ENCODE measurements at regions not wholly inside any gene's neighbourhood (a gene's known extent, or its start where the extent isn't known, plus 50 kb on each side); places are given as distances from the start of the nearest gene placed in this dataset.

- Histone ChIP-seq H3K27ac (ENCODE audit: low read depth, low read length) (no peak overlapping the region), H3K9me3 (ENCODE audit: insufficient read depth, low read depth, low read length) (no peaks in the 10 kb centered on the region), H3K4me3 (ENCODE audit: low read length) (no peak overlapping the region), H3K27me3 (ENCODE audit: insufficient read depth, low read length) (no peaks in the 10 kb centered on the region), H3K36me3 (ENCODE audit: insufficient read depth, low read length) (no peaks in the 10 kb centered on the region), H3K9ac (ENCODE audit: low read depth, low read length) (no peak overlapping the region), H3K4me1 (ENCODE audit: insufficient read depth, low read length) (no peaks in the 10 kb centered on the region)
- WGBS = 69% methylated on average over 1 of the region's 1 CpG
These were observed 246.8 kb downstream of the QKI start for GRCh38 chr6:163661272-163661671.

- WGBS = 94% methylated on average over 4 of the region's 4 CpGs
- H3K36me3 ChIP-seq (ENCODE audit: insufficient read depth, low read length) = no peaks in the 10 kb centered on the region
- H3K4me3 ChIP-seq (ENCODE audit: low read length) = no peak overlapping the region
- H3K4me1 ChIP-seq (ENCODE audit: insufficient read depth, low read length) = no peaks in the 10 kb centered on the region
- no peaks in the 10 kb centered on the region for H3K9me3 ChIP-seq (ENCODE audit: insufficient read depth, low read depth, low read length)
- H3K9ac ChIP-seq (ENCODE audit: low read depth, low read length) = no peak overlapping the region
- no peak overlapping the region for H3K27ac ChIP-seq (ENCODE audit: low read depth, low read length)
- H3K27me3 ChIP-seq (ENCODE audit: insufficient read depth, low read length) = no peaks in the 10 kb centered on the region
These were observed 245.3 kb downstream of the QKI start for GRCh38 chr6:163659803-163660202.

GRCh38 chr6:163655217-163656121, 241.0 kb downstream of the QKI start:
- WGBS = 92% methylated on average over 7 of the region's 7 CpGs
- Histone ChIP-seq H3K36me3 (ENCODE audit: insufficient read depth, low read length) (no peaks in the 10 kb centered on the region), H3K9me3 (ENCODE audit: insufficient read depth, low read depth, low read length) (no peaks in the 10 kb centered on the region), H3K27ac (ENCODE audit: low read depth, low read length) (no peak overlapping the region), H3K4me3 (ENCODE audit: low read length) (no peak overlapping the region), H3K27me3 (ENCODE audit: insufficient read depth, low read length) (no peaks in the 10 kb centered on the region), H3K4me1 (ENCODE audit: insufficient read depth, low read length) (no peaks in the 10 kb centered on the region), H3K9ac (ENCODE audit: low read depth, low read length) (no peak overlapping the region)

- no peaks in the 10 kb centered on the region for H3K9me3 ChIP-seq (ENCODE audit: insufficient read depth, low read depth, low read length)
- no peak overlapping the region for H3K4me3 ChIP-seq (ENCODE audit: low read length)
- no peak overlapping the region for H3K9ac ChIP-seq (ENCODE audit: low read depth, low read length)
- no peaks in the 10 kb centered on the region for H3K36me3 ChIP-seq (ENCODE audit: insufficient read depth, low read length)
- no peaks in the 10 kb centered on the region for H3K4me1 ChIP-seq (ENCODE audit: insufficient read depth, low read length)
- no peak overlapping the region for H3K27ac ChIP-seq (ENCODE audit: low read depth, low read length)
- 89% methylated on average over 7 of the region's 7 CpGs for WGBS
- no peaks in the 10 kb centered on the region for H3K27me3 ChIP-seq (ENCODE audit: insufficient read depth, low read length)
These were observed 237.6 kb downstream of the QKI start for GRCh38 chr6:163651915-163652668.

GRCh38 chr6:163651426-163651825, 236.9 kb downstream of the QKI start:
- H3K27ac ChIP-seq (ENCODE audit: low read depth, low read length) = no peak overlapping the region
- H3K27me3 ChIP-seq (ENCODE audit: insufficient read depth, low read length) = no peaks in the 10 kb centered on the region
- no peak overlapping the region for H3K4me3 ChIP-seq (ENCODE audit: low read length)
- 96% methylated on average over 3 of the region's 3 CpGs for whole genome bisulfite sequencing
- no peak overlapping the region for H3K9ac ChIP-seq (ENCODE audit: low read depth, low read length)
- H3K9me3 ChIP-seq (ENCODE audit: insufficient read depth, low read depth, low read length) = no peaks in the 10 kb centered on the region
- H3K4me1 ChIP-seq (ENCODE audit: insufficient read depth, low read length) = no peaks in the 10 kb centered on the region
- H3K36me3 ChIP-seq (ENCODE audit: insufficient read depth, low read length) = no peaks in the 10 kb centered on the region

GRCh38 chr6:163648868-163649267, 234.3 kb downstream of the QKI start:
- 97% methylated on average over 8 of the region's 8 CpGs for WGBS
- Histone ChIP-seq H3K27ac (ENCODE audit: low read depth, low read length) (no peak overlapping the region), H3K9ac (ENCODE audit: low read depth, low read length) (no peak overlapping the region), H3K9me3 (ENCODE audit: insufficient read depth, low read depth, low read length) (no peaks in the 10 kb centered on the region), H3K4me3 (ENCODE audit: low read length) (no peak overlapping the region), H3K27me3 (ENCODE audit: insufficient read depth, low read length) (no peaks in the 10 kb centered on the region), H3K4me1 (ENCODE audit: insufficient read depth, low read length) (no peaks in the 10 kb centered on the region), H3K36me3 (ENCODE audit: insufficient read depth, low read length) (no peaks in the 10 kb centered on the region)

- Histone ChIP-seq H3K27ac (ENCODE audit: low read depth, low read length) (no peak overlapping the region), H3K27me3 (ENCODE audit: insufficient read depth, low read length) (no peaks in the 10 kb centered on the region), H3K4me3 (ENCODE audit: low read length) (no peak overlapping the region), H3K36me3 (ENCODE audit: insufficient read depth, low read length) (no peaks in the 10 kb centered on the region), H3K9ac (ENCODE audit: low read depth, low read length) (no peak overlapping the region), H3K9me3 (ENCODE audit: insufficient read depth, low read depth, low read length) (no peaks in the 10 kb centered on the region), H3K4me1 (ENCODE audit: insufficient read depth, low read length) (no peaks in the 10 kb centered on the region)
- WGBS = 96% methylated on average over 8 of the region's 8 CpGs
These were observed 233.1 kb downstream of the QKI start for GRCh38 chr6:163647624-163648023.

- Histone ChIP-seq H3K27ac (ENCODE audit: low read depth, low read length) (no peak overlapping the region), H3K27me3 (ENCODE audit: insufficient read depth, low read length) (no peaks in the 10 kb centered on the region), H3K9ac (ENCODE audit: low read depth, low read length) (no peak overlapping the region), H3K4me3 (ENCODE audit: low read length) (no peak overlapping the region), H3K36me3 (ENCODE audit: insufficient read depth, low read length) (no peaks in the 10 kb centered on the region), H3K9me3 (ENCODE audit: insufficient read depth, low read depth, low read length) (no peaks in the 10 kb centered on the region), H3K4me1 (ENCODE audit: insufficient read depth, low read length) (no peaks in the 10 kb centered on the region)
- WGBS = 89% methylated on average over 3 of the region's 3 CpGs
These were observed 232.3 kb downstream of the QKI start for GRCh38 chr6:163646866-163647265.

GRCh38 chr6:163646133-163646532, 231.6 kb downstream of the QKI start:
- H3K4me3 ChIP-seq (ENCODE audit: low read length) = no peak overlapping the region
- H3K27me3 ChIP-seq (ENCODE audit: insufficient read depth, low read length) = no peaks in the 10 kb centered on the region
- no peak overlapping the region for H3K9ac ChIP-seq (ENCODE audit: low read depth, low read length)
- H3K4me1 ChIP-seq (ENCODE audit: insufficient read depth, low read length) = no peaks in the 10 kb centered on the region
- no peak overlapping the region for H3K27ac ChIP-seq (ENCODE audit: low read depth, low read length)
- 96% methylated on average over 9 of the region's 9 CpGs for WGBS
- no peaks in the 10 kb centered on the region for H3K9me3 ChIP-seq (ENCODE audit: insufficient read depth, low read depth, low read length)
- no peaks in the 10 kb centered on the region for H3K36me3 ChIP-seq (ENCODE audit: insufficient read depth, low read length)

- Histone ChIP-seq H3K4me1 (ENCODE audit: insufficient read depth, low read length) (no peaks in the 10 kb centered on the region), H3K9me3 (ENCODE audit: insufficient read depth, low read depth, low read length) (no peaks in the 10 kb centered on the region), H3K9ac (ENCODE audit: low read depth, low read length) (no peak overlapping the region), H3K36me3 (ENCODE audit: insufficient read depth, low read length) (no peaks in the 10 kb centered on the region), H3K27me3 (ENCODE audit: insufficient read depth, low read length) (no peaks in the 10 kb centered on the region), H3K4me3 (ENCODE audit: low read length) (no peak overlapping the region), H3K27ac (ENCODE audit: low read depth, low read length) (no peak overlapping the region)
- 94% methylated on average over 10 of the region's 10 CpGs for WGBS
These were observed 231.0 kb downstream of the QKI start for GRCh38 chr6:163645560-163645959.

GRCh38 chr6:163643866-163644265, 229.3 kb downstream of the QKI start:
- H3K9ac ChIP-seq (ENCODE audit: low read depth, low read length) = no peak overlapping the region
- WGBS = 66% methylated on average over 3 of the region's 3 CpGs

More at GRCh38 chr6:163643866-163644265, 229.3 kb downstream of the QKI start:
- Histone ChIP-seq H3K27me3 (ENCODE audit: insufficient read depth, low read length) (no peaks in the 10 kb centered on the region), H3K4me3 (ENCODE audit: low read length) (no peak overlapping the region), H3K36me3 (ENCODE audit: insufficient read depth, low read length) (no peaks in the 10 kb centered on the region), H3K27ac (ENCODE audit: low read depth, low read length) (no peak overlapping the region), H3K4me1 (ENCODE audit: insufficient read depth, low read length) (no peaks in the 10 kb centered on the region), H3K9me3 (ENCODE audit: insufficient read depth, low read depth, low read length) (no peaks in the 10 kb centered on the region)

All from HUES64 (cell line).